DOHH2 (cell line): ENCODE measurements at regions not wholly inside any gene's neighbourhood (a gene's known extent, or its start where the extent isn't known, plus 50 kb on each side); places are given as distances from the start of the nearest gene placed in this dataset.

Experiments
- EZH2phosphoT487 ChIP-seq: fragments of 200-600 bp; sonication (generic); IDR thresholded peaks from 2 replicates; pipeline ENCODE4 v1.6.1; 2017; ENCODE audit warnings: borderline replicate concordance, mild to moderate bottlenecking, antibody characterized with exemption, low read length, moderate library complexity, mixed read lengths
- TF ChIP-seq, protein P1 (sequence below): fragments of 200-600 bp; sonication (generic); IDR thresholded peaks from one replicate; pipeline ENCODE4 v1.5.1; 2014; ENCODE audit warnings: antibody characterized with exemption, mild to moderate bottlenecking, low read depth, low read length; ENCODE audit not compliant: poor library complexity, severe bottlenecking

DNA sequence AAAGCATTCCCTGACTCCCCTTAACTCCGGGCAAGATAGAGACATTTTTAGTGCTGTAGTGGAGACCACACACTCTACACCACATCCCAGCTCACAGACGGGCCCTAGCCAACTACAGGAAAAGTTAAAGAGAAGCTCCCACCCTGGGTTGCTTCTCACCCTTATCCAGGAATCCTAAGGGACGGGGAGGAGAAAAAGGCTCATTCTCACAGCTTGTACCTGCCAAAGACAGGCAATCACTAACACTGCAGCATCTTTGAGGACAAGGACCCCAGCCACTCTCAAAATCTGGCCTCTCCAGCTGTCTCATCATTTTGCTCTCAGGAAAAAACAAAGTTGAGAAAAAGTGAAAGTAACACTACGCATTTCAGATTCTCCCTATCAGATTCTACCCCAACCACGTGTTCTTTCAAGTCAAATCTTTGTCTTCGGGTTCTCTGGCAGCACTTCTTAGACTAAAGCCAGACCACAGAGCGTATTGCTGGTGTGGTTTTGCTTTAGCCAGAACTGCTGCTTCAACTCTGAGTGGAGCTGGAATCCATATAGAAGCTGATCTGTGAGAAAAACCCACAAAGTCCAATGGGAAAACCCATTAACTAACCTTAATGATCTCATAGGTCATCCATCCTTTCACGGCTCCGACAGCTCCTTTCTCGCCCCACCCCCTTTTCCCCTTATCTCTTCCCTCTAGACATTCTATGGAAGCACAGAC, 605.9 kb upstream of the DIPK2B start:
- TF ChIP-seq, protein P1, sequence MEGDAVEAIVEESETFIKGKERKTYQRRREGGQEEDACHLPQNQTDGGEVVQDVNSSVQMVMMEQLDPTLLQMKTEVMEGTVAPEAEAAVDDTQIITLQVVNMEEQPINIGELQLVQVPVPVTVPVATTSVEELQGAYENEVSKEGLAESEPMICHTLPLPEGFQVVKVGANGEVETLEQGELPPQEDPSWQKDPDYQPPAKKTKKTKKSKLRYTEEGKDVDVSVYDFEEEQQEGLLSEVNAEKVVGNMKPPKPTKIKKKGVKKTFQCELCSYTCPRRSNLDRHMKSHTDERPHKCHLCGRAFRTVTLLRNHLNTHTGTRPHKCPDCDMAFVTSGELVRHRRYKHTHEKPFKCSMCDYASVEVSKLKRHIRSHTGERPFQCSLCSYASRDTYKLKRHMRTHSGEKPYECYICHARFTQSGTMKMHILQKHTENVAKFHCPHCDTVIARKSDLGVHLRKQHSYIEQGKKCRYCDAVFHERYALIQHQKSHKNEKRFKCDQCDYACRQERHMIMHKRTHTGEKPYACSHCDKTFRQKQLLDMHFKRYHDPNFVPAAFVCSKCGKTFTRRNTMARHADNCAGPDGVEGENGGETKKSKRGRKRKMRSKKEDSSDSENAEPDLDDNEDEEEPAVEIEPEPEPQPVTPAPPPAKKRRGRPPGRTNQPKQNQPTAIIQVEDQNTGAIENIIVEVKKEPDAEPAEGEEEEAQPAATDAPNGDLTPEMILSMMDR, result no peak
- TF ChIP-seq EZH2phosphoT487, result no peak
